GM21526 (cell line): ENCODE measurements at regions not wholly inside any gene's neighbourhood (a gene's known extent, or its start where the extent isn't known, plus 50 kb on each side); places are given as distances from the start of the nearest gene placed in this dataset.
"Not testable (repeated sequence)": the region's sequence is repeated elsewhere in the genome, so short reads cannot be mapped to it uniquely, and the experiment has no call there.

ENCODE experiments used
- ATAC-seq: cut with Tn5 transposase; IDR thresholded peaks from one replicate; pipeline ENCODE4 v1.9.1; 2021; ENCODE audit warnings: moderate library complexity; ENCODE audit not compliant: unreplicated experiment, low FRiP score

DNA sequence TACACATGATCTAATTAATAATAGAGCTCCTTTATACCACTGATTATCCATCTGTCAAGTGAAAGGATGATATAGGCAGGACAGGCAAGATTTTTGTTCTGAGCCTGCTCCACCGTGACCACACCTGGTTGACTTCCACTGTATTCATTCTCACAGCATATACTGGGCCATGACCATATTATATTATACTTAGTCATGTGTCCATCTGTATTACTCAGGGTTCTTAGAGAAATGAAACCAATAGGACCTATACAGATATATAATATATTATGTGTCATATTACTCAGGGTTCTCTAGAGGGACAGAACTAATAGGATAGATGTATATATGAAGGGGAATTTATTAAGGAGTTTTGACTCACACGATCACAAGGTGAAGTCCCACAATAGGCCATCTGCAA, 675.1 kb downstream of the GRXCR1 start:
- no peak for ATAC-seq

DNA sequence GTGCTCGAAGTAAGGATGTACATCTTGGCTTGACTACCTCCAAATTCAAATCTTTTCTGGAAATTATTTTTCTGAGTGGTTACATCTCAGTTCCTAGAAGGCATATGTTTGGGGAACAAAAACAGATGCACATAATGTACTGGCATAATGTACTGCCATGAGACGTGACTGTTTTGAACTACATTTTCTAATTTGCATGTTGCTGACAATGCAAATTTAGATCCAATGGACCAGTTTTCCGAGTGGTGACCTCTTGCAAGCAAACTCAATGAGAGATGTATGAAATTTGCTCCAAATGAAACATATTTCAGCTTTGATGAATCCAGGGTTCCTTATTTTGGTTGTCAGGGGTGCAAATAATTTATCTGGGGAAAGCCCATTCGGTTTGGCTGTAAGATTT, 694.3 kb downstream of the GRXCR1 start:
- ATAC-seq, result no peak

- no peak for ATAC-seq
These were observed 695.2 kb downstream of the GRXCR1 start for GRCh38 chr4:43587758-43588157.

GRCh38 chr4:43607400-43607799, 714.9 kb downstream of the GRXCR1 start:
- no peak for ATAC-seq

- ATAC-seq, result peak; percentile 82
These were observed 715.4 kb downstream of the GRXCR1 start for GRCh38 chr4:43607827-43608461.

GRCh38 chr4:43619219-43619618, 726.7 kb downstream of the GRXCR1 start:
- ATAC-seq, result no peak

DNA sequence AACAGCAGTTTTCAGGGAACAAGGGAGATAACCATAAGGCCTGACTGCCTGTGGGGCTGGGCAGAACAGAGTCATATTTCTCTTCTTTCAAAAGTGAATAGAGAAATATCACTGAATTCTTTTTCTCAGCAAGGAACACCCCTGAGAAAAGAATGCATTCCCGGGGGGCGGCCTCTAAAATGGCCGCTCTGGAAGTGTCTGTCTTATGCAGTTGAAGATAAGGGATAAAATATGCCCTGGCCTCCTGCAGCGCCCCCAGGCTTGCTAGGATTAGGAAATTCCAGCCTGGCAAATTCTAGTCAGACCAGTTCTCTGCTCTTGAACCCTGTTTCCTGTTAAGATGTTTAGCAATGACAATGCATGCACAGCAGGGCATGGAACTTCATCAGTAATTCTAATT, 745.4 kb downstream of the GRXCR1 start:
- not testable (repeated sequence) for ATAC-seq

DNA sequence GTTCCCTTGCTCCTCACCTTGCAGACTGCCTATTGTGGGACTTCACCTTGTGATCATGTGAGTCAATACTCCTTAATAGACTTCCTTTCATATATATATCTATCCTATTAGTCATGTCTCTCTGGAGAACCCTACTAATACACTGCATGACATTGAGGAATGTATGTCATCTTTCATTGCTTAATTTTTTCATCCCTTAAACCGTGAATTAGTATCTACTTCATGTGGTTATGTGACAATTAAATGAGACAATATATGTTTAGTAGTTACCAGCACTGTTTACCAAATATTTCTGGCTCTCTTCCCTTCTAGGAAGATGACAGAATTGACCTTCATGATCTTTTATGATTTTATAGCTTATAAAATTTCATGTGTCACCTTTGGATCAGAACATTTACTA, 759.5 kb downstream of the GRXCR1 start:
- ATAC-seq, result no peak

- ATAC-seq, result not testable (repeated sequence)
These were observed 767.0 kb downstream of the GRXCR1 start for GRCh38 chr4:43659547-43659946.

DNA sequence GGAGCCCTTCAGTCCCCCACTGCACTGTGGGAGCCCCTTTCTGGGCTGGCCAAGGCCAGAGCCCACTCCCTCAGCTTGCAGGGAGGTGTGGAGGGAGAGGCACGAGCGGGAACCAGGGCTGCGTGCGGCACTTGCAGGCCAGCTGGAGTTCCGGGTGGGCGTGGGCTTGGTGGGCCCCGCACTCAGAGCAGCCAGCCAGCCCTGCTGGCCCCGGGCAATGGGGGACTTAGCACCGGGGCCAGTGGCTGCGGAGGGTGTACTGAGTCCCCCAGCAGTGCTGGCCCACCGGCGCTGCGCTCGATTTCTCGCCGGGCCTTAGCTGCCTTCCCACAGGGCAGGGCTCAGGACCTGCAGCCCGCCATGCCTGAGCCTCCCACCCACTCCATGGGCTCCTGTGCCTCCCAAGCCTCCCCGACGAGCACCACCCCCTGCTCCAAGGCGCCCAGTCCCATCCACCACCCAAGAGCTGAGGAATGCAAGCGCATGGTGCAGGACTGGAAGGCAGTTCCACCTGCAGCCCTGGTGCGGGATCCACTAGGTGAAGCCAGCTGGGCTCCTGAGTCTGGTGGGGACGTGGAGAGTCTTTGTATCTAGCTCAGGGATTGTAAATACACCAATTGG, 776.2 kb downstream of the KCTD8 start:
- ATAC-seq, result not testable (repeated sequence)

- no peak for ATAC-seq
These were observed 768.2 kb downstream of the KCTD8 start for GRCh38 chr4:43680421-43680820.

DNA sequence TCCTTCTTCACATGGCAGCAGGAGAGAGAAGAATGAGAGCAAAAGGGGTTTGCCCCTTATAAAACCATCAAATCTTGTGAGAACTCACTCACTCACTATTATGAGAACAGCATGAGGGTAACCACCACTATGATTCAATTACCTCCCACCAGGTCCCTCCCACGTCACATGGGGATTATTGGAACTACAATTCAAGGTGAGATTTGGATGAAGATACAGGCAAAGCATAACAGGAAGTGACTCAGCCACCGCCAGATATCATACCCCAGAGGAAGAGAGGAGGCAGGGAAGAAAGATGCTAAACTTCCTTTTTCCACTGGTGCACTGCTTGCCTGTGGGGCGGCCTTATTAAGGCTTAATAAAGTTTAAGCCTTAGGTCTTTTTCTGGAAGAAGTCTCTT, 766.1 kb downstream of the KCTD8 start:
- ATAC-seq, result no peak

DNA sequence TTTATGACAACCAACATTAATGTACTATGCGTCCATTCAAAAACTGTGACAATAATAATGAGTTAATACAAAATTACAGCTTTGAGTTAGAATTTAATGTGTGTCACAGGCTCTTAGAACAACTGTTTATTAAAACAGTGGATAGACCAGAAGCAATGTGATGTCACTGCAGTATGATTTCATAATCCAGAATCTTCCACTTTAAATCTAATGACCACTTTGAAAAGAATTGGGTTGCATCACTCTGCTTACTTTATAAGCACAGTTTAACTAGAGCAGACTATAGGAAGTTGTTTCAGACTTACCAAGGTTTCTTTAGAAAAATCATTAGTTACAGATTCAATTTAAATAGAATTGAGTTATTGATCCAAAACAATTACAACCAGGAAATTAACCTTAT, 758.5 kb downstream of the KCTD8 start:
- no peak for ATAC-seq

- no peak for ATAC-seq
These were observed 754.7 kb downstream of the KCTD8 start for GRCh38 chr4:43693876-43694275.

DNA sequence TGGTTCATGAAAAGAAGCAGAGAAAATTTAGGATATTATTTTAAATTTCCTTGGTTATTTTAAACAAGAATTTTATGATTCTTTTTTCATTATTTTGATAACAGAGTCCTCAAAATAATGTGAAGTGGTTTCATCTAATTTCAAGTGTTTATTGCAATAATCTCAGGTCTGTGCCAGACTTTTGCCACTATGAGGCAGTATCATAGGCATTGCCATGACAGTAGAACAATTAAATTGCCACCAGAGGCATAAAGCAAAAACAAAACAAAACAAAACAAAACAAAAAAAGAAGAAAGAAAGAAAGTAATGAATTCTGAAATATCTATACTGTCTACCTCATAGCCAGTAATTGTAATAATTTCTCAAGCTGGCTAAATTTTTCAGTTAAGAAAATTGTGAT, 739.2 kb downstream of the KCTD8 start:
- no peak for ATAC-seq

DNA sequence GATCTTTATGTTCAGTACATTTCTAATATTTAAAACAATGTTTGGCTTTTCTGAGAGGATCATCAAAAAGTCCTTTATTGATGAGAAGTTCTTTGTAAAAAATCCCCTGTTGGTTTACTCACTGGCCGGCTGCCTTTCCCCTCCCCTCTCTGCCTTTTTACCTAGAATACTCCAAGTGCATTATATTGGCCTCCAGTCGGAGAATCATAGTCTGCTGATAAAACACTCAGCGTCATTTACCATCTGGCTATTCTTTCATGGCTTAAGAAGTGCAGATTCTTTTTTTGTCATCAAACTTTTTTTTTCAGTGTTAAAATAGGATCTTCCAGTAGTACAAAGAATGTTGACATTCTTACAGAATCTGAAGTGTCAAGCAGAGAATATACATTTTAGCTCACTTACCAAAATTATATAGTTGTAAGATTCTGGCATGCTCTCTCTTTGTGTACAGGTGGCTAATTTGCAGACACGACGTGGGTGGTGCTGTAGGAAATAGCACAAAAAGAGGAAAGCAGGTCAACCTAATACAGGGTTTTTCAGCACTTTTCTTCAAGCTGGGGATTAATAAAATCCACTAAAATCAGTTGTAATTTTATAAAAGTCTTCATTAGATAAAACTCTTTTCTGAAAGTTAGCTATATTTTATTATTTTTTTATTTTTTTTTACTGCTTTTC, 731.8 kb downstream of the KCTD8 start:
- no peak for ATAC-seq

DNA sequence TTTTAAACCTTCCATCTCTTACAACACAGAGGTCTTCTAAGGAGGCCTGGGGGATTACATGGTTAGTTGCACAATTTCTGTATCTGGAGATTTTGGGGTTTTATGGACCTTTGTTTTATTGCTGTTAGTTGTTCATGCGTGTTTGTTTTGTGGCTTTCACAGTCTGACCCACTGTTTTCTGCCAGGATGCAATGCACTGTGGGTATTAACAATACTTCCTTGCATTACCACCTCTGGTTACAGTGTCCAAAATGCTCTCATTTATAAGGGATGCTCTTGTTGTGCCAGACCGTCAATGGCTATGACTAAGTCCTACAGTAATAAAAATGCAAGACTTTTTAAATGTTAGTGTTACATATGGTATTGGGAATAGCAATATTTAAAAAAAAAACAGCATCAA, 730.2 kb downstream of the KCTD8 start:
- ATAC-seq, result no peak

- ATAC-seq, result no peak
These were observed 715.7 kb downstream of the KCTD8 start for GRCh38 chr4:43732829-43733426.

DNA sequence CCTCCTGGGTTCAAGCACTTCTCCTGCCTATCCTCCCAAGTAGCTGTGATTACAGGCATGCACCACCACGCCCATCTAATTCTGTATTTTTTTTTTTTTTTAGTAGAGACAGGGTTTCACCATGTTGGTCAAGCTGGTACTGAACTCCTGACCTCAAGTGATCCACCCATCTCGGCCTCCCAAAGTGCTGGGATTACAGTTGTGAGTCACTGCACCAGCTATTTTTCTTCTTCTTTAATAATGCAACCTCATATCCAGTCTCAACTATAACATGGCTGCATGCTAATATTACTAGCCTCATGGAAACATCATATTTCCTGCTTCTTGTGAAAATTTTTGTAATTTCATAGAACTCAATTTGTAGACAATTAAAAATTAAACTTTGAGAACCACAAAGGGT, 706.5 kb downstream of the KCTD8 start:
- no peak for ATAC-seq

GRCh38 chr4:43754566-43754965, 694.0 kb downstream of the KCTD8 start:
- no peak for ATAC-seq

- ATAC-seq, result no peak
These were observed 691.5 kb downstream of the KCTD8 start for GRCh38 chr4:43757147-43757546.

GRCh38 chr4:43758836-43759235, 689.8 kb downstream of the KCTD8 start:
- no peak for ATAC-seq
